GM04503 (cell line): ENCODE measurements at regions not wholly inside any gene's neighbourhood (a gene's known extent, or its start where the extent isn't known, plus 50 kb on each side); places are given as distances from the start of the nearest gene placed in this dataset.
A peak's percentile ranks its signal among the peaks of the same experiment; 100 is the strongest.

Experiments used
- DNase-seq: peaks from one replicate; pipeline ENCODE4 v3.0.0-alpha.2; 2012; ENCODE audit warnings: low read depth

DNA sequence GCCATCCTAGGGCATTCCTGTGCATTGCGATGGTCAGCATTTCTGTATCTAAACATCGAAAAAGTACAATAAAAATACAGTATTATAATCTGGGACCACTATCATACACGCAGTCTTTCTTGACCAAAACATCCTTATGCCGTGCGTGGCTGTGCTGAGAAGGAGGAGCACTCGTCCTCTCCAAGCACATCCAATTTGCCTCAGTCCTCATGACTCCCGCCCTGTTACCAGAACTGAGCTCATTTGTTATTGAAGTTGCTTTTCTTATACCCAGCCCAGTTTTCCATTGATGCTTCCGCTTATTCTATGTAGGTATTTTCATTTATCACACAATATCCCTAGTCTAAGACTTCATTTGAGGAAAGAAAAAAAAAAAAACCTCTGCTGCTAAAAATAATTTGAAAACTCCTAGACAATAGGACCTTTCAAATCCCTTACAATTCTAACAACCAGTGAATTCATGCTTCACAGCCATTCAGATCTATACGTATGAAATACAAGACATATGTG lies 236.9 kb upstream of the PLEKHG7 start:
- DNase-seq = no peak

DNA sequence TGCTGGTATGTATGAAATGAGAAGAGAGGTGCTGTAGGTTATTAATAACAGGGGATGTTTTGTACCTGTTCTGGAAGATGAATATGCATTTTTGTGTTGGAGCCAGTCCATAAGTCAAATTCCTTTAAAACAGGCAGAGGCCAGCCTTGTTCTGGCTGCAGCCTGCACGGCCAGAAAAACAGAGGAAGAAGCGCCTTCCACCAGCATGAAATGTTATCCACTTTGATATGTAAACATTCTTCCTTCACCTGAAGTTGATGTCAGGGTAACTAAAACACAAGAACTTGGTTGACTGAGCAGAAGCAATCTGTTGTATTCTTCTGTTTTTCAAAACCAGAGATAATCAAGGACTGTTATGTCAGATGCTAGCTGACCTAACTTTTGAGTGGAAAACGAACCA lies 237.9 kb upstream of the PLEKHG7 start:
- no peak for DNase-seq

DNA sequence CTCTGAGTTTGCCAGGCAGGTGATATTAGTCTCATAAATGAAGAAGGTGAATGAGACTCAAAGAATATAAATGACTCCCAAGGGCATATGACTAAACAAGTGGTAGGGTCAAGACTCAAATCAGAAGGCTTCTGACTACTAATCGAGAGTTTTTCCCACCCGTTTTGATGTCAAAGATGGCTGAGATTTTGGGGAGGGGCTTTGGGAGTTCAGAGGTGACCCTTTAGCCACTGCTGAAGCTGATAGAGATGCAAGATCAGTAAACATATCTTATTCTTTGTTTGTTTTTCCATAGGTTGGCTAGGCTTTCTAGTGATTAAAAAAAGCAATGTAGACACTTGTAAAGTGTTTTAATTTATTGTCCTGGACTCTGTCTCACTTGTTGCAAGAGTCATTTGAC lies 239.6 kb upstream of the PLEKHG7 start:
- DNase-seq = no peak

DNA sequence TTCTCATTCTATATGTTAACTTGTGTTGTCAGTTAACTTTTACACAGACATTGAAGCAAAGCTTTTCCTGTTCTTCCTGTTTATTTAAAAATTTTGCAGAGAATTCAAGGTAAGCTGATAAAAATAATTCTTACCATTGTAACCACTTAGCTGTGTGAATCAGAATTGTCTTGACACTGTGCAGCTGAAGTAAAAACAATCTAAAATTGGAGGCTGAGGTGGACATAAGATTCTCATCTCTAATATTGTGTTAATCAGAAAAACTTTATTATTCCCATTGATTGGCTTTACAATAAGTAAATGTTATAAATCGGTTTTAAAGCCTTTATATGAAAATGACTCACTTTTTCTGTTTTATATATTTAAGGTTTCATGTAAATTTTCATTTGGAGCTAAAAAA lies 240.3 kb upstream of the PLEKHG7 start:
- DNase-seq = no peak

DNA sequence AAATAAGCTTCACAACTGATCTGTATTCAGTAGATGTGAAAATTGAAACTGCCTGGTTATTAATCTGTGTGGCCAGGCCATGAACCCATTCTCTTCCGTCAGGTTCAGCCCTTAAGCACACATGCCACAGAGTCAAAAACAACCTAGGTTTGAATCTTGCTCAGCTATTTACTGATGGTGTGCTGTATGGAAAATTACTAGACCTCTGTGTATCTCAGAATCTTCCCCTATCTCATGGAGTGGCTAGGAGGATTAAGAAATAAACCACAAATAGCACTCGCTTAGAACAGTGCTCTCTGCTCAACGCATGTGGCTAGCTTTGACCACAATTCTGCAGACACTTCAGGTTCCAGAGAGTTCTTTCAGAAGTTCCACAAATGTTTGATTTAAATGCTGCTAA lies 240.7 kb upstream of the PLEKHG7 start:
- no peak for DNase-seq

DNA sequence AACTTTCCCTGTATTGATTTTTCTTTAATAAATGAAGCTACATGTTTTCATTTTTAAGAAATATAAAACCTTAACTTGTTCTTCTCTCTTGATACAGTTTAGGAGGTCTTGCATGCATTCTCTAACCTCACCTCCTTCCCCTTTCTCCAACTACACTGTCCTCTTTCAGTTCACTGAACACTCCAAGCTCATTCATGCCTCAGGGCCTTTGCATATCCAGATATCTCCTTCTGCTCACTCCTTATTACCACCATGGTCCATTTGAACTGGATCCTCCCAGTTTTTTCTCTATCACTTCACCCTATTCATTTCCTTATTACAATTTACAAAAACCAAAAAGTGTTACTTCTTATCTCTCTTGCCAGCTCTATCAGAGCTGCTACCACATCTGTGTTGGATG lies 242.9 kb upstream of the PLEKHG7 start:
- no peak for DNase-seq

DNA sequence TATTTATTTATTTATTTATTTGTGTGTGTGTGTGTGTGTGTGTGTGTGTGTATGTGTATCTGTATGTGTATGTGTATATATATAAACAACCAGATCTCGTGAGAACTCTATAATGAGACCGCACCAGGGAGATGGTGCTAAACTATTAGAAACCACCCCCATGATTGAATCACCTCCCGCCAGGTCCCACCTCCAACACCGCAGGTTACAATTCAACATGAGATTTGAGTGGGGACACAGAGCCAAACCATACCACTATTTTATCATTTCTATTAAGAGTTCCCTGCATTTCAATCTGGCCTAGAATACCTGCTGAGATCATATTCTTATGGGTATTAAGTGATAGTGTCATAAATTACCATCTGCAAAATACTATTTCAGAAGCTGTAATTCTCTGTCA lies 243.8 kb upstream of the PLEKHG7 start:
- DNase-seq = no peak

DNA sequence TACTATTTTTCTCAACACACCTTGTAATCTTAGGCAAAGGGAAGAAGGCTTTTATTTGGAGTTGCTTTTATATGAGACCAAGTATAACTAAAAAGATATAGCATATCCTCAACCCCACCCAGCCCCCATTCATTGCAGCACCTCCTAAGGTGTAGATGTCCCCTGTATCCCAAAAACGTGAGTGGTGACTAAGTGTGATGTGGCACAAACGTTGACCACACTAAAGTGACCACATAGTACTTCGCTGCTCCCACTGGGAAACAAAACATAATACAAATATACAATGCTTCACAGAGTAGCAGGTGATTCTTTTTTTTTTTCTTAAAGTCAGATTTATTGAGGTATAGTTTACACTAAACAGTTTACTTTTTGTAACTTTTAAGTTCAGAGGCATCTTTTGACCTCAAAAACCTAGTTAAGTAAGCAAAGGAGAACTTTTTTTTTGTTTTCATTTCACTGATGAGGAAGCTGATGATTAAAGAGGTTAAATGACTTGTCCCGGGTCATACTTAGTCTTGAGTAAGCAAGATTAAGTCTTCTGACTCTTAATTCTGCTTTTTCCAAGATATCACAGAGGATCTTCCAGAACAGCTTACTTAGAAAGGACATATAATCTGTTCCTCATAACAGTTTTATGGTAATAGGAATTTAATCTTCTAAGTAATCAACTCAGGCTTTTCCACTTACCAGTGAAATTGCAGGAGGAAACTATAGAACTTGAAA lies 245.2 kb upstream of the PLEKHG7 start:
- no peak for DNase-seq

DNA sequence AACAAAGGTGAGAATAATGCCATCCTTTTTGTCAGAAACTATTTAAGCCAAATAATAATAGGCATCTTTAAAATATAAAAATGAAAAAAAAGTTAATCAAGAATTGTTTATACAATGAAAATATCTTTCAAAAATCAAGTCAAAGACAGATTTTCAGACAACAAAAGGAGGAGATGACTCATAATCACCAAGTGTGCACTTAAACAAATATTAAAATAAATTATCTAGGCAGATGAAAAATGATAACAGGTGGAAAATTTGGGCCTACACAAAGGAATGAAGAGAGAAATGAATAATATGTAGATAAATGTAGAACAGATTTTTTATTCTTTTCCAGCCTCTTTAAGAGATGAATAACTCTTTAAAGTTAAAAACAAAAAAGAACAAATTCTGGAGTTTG lies 250.0 kb upstream of the PLEKHG7 start:
- DNase-seq = no peak

DNA sequence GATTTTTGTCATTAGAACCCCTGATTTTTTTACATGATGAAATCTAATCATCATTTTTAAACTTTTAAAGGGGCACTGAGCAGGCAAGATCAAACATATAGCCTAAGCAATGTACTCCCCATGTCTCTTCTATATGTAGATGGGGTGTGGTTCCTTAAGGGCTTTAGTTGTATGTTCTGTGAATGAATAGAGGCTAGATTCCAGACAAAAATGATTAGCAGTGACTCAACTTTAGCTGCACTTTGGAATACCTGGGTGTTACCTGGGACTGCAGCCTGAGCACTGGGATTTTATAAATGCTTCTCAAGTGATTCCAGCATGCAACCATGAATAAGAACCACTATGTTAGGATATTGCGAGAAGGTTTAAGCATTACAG lies 256.7 kb upstream of the PLEKHG7 start:
- DNase-seq = no peak

DNA sequence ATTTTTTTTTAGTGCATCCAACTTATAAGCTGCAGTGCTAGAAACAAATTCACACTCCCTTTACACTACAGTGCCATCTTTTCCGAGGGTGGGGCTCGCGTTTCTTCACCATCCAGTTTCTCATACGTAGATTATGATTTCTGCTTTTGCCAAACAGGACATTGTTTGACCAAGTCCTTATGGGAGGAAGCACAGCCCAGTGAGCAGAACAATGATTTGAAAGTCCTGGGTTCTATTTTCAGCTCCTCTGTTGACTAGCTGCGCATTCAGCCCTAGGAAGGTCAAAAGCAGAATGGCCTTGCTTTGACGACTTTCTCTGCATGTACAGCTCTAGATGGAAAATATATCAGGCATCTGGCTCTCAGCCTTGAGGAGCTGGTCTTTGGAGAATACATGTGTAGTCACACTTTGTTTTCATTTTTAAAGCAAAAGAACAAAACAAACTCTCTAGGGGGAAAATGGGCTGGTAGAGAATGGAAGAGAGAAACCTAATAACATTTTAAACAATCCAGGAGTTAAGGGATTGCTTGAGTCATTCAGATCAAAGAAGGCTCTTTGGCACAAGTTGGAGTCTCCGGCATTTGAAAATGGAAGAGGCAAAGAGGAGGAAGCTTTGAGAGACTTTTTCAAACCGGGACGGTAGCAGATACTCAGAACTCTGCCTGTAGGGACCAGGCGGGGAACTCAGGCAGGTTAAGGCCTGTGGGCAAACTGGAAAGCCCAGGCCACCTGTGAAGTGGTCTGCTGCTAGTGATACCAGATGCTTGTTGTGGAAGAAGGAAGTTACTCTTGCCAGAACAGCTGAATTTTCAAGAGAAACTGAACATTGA lies 257.3 kb upstream of the PLEKHG7 start:
- no peak for DNase-seq

DNA sequence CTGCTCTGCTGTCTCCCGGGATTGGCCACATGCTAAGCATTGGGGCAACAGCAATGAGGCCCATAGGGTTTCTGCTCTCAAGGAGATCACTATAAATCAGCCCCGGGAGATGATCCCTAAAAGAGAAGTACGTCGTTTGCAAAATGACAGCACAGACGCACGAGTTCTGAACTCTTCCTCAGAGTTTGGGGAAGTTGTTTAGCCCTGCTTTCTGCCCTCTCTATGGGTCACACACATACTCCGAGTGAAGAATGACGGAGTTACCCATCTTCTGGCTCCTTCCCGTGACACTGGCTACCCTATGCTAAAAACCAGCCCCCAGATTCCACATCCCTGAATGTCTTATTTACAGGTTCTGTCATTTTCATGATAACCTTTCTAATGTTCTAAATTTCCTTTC lies 258.0 kb upstream of the PLEKHG7 start:
- no peak for DNase-seq

DNA sequence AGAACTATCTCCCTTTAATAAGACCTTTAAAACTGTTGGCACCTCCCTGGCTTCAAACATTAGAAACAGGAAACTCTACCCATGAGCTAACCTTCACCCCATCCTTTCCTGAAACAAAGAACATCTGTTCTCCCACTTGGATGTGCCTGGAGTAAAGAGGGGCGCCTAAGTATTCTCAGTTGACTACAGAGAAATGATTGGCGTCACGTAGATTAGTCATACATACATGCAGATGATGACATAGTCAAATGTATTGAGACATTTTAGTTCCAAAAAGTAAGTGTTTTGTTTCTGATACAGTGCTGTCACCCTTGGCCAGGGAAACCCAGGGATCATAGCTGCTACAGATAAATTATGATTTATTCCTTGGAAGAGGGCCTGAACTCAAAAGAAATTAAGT lies 260.0 kb upstream of the PLEKHG7 start:
- no peak for DNase-seq

DNA sequence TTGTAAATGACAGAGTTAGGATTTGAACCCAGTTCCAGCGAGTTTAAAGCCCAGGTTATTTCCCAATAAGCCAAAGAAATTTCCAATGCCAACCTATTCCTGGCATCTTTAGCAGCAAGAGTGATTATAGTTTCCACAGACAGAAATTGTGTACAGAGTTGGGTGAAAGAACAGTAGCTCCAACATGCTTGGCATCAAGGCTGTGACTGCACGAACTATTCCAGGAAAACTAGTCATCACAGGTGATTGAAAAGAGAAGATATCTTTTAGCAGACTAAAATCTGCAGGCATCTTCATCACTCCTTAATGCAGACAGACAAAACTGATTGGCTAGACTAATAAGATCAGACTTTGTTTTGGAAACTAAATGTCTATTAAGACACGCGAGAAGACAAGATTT lies 262.7 kb upstream of the PLEKHG7 start:
- no peak for DNase-seq

DNA sequence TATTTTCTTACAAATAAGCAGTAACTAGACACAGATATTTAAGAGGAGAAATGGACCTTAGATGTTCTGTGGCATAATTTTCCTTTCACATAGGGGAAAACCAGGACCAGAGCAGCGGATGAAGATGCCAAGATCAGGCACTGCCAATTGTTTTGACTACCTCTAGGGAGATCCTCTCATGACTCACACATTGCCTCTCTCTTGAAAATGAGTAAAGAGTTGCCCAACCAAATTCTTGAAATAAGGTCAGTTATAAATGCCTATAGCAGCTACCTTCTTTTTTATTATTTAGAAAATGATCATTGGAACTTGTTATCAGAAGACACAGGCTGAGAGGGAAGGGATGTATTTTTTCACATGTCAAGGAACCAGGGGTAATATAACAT lies 263.4 kb upstream of the PLEKHG7 start:
- peak; percentile 65 for DNase-seq

DNA sequence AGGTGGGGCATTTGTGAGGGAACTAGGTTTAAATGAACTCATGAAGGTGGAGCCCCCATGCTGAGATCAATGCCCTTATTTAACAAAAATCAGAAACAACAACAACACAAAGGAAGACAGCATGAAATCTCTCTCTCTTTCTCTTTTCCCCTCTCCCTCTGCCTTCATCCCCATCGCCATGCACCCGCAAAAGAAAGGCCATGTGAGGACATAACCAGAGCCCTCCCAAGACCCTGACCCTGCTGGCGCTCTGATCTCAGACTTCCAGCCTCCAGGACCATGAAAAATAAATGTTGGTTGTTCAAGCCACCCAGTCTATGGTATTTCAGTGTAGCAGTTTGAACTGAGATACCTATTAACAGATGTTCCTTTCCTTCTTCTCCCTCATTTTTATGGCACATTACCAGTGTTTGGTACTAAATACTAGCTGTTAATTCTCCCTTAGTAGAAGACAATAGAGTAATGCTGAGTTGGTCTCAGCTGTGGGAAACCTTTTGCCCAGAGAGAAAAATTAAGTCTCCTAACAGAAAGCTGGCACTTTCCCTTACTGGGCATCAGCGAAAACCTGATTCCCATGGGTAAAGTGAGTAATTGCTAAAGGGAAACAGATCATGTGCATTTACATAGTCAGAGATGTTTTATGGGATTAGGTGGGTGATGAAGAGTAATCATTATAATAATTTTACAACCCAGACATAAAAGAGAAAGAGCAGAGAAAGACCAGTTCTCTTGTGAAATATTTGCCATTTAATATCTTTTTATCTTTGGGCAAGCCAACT lies 264.0 kb upstream of the PLEKHG7 start:
- DNase-seq = peak; percentile 30

DNA sequence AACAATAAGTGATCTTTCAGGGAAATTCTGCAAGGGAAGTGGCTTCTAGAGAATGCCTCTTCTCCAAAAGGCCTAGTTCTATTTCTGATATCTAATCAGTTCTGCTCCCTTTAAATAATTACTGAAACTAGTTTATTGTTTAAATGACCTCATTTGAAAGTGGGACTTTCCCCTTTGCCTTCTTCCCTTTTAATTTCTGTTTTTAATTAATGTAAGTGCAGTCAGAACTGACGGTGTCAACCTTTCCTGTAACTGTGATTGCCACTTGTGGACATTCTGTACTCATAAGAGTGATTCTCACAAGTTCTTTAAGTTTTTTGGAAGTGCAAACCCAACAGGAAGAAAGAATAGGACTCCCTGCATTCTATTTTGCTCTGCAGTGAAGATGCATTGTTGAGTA lies 265.3 kb upstream of the PLEKHG7 start:
- DNase-seq = no peak

DNA sequence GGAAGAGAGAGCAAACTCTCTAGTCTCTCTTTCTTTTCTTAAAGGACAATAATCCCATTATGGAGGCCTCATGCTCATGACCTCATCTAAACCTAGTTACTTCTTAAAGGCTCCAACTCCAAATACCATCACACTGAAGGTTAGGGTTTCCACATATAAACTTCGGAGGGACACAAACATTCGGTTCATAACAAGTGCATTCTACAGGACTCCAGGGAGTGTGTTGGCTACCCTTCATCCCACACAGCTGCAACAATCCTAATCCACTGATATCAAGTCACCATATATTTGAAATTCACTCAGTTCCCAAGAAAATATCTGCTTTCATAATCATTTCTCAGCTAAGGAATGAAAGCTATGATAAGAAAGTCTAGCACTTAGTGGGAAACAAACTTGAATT lies 265.9 kb upstream of the PLEKHG7 start:
- DNase-seq = no peak

DNA sequence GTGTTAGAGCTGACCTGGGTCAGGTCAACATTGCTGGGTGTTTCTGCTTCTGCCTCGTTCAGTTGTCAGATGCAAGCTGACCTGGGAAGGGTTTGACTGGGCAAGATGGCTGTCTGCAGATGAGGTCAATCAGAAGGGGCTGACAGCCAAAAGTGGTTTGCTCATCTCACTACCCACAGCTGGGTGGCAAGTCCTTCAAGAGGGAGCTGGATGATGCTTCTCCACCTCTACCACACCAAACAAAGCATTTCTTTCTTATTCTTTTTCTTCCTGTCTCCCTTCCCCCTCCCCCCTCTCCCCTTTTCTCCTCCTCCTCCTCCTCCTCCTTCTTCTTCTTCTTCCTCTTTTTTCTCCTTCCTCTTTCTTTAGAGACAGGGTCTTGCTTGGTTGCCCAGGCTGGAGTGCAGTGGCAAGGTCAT lies 268.2 kb upstream of the PLEKHG7 start:
- DNase-seq = no peak

DNA sequence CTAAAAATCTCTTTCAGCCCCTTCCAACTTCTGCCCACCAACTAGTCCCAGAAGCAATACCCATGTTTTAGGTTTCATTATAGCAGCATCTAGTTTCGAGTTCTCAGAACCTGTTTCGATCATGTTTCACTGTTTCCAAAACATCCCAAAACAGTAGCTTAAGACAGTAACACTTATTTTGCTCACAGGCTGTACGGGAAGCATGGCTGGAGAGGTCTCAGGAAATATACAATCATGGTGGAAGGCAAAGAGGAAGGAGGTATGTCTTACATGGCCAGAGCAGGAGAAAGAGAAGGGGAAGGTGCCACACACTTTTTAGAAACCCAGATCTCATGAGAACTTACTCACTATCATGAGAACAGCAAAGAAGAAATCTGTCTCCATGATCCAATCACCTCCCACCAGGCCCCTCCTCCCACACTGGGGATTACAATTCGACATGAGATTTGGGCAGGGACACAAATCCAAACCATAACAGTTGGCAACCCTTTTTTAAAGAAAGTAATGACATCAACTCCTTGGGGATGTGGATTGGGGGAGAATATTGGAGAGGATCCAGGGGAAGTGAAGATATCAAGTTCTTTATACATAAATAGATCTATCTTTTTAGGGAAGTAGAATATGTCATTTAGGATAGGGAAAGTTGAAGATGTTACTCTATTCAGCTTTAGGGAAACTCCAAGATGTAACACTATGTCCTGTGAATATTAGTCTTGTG lies 269.9 kb upstream of the PLEKHG7 start:
- no peak for DNase-seq

DNA sequence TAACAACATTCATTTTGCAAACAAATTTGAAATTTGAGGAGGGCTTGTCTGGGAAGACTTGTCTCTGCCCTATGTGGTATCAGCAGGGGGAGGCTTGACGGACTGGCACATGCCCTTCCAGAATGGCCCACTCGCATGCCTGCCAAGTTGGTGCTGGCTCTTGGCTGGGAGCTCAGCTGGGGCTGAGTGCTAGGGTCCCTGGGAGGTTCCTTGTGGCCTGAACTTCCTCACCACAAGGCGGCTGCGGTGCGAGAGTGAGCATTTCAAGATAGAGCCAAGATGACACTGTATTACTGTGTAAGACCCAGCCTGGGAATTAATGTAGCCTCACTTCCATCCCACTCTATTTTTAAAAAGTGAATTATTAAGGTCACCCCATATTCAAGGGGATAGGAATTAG lies 271.6 kb upstream of the PLEKHG7 start:
- no peak for DNase-seq

DNA sequence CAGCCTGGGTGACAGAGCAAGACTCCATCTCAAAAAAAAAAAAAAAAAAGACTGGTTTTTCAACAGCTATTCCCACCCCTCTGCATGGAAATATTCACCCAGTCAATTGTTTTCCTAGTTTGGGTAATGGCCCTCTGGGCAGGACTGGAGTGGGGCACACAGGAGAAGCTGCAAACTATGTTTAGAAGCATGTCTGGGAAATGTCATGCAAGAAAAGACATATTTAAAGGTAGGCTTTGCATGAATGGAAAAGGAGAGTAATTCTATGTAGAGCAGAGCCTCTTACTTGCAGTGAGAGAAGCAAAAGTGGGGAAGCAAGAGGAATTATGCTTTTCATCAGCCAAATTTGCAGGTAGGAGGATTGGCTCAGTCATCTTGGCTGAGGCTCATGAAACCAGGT lies 276.5 kb upstream of the PLEKHG7 start:
- no peak for DNase-seq
